ENCODE measurements at regions not wholly inside any gene's neighbourhood (a gene's known extent, or its start where the extent isn't known, plus 50 kb on each side); places are given as distances from the start of the nearest gene placed in this dataset.

- Histone ChIP-seq H3K4me3 (no peak overlapping the region), H3K9me2 (replicated peaks; ENCODE audit: insufficient read depth) (no peaks in the 10 kb centered on the region), H3K27me3 (no peaks in the 10 kb centered on the region), H3K36me3 (replicated peaks; ENCODE audit: insufficient read depth, low read depth) (no peaks in the 10 kb centered on the region), H2AFZ (no peak overlapping the region), H3K4me1 (ENCODE audit: insufficient read depth) (peaks cover 3% of the 10 kb centered on the region), H3K27ac (no peak overlapping the region), H3K9me3 (ENCODE audit: low read depth) (no peaks in the 10 kb centered on the region), H4K20me1 (ENCODE audit: insufficient read depth, poor library complexity, severe bottlenecking) (no peaks in the 10 kb centered on the region), H3K79me2 (no peaks in the 10 kb centered on the region), H3K4me2 (no peak overlapping the region)
- DNase-seq (ENCODE audit: low spot score): no peak
- TF ChIP-seq CTCF (IDR thresholded peaks at IDR 0.05; ENCODE audit: poor library complexity) (no peak), EZH2 (IDR thresholded peaks at IDR 0.05; ENCODE audit: borderline replicate concordance) (no peak), EZH2phosphoT487 (IDR thresholded peaks at IDR 0.05; ENCODE audit: low read depth, severe bottlenecking, unreplicated experiment) (no peak)
- 82% methylated on average over 3 of the region's 3 CpGs for WGBS (ENCODE audit: low lambda C conversion rate, missing lambda C conversion rate)
Measured at GRCh38 chr2:128543036-128543435, 224.4 kb upstream of the HS6ST1 start.

- H3K9me3 ChIP-seq (ENCODE audit: low read depth): no peaks in the 10 kb centered on the region
- 71% methylated on average over 10 of the region's 10 CpGs for WGBS (ENCODE audit: low lambda C conversion rate, missing lambda C conversion rate)
- DNase-seq (ENCODE audit: low spot score): no peak
- H3K36me3 ChIP-seq (replicated peaks; ENCODE audit: insufficient read depth, low read depth): no peaks in the 10 kb centered on the region
- no peaks in the 10 kb centered on the region for H3K79me2 ChIP-seq
- H4K20me1 ChIP-seq (ENCODE audit: insufficient read depth, poor library complexity, severe bottlenecking): no peaks in the 10 kb centered on the region
- TF ChIP-seq CTCF (IDR thresholded peaks at IDR 0.05; ENCODE audit: poor library complexity) (no peak), EZH2phosphoT487 (IDR thresholded peaks at IDR 0.05; ENCODE audit: low read depth, severe bottlenecking, unreplicated experiment) (no peak), EZH2 (IDR thresholded peaks at IDR 0.05; ENCODE audit: borderline replicate concordance) (no peak)
- no peak overlapping the region for H3K27ac ChIP-seq
- H3K4me3 ChIP-seq: no peak overlapping the region
- no peak overlapping the region for H3K4me2 ChIP-seq
- H3K9me2 ChIP-seq (replicated peaks; ENCODE audit: insufficient read depth): no peaks in the 10 kb centered on the region
- no peak overlapping the region for H2AFZ ChIP-seq
- H3K4me1 ChIP-seq (ENCODE audit: insufficient read depth): no peaks in the 10 kb centered on the region
- H3K27me3 ChIP-seq: no peaks in the 10 kb centered on the region
Measured at GRCh38 chr2:128543646-128544045, 225.0 kb upstream of the HS6ST1 start.

GRCh38 chr2:128544321-128545037 lies 225.8 kb upstream of the HS6ST1 start:
- Histone ChIP-seq H2AFZ (no peak overlapping the region), H3K9me2 (replicated peaks; ENCODE audit: insufficient read depth) (no peaks in the 10 kb centered on the region), H3K79me2 (no peaks in the 10 kb centered on the region), H3K27me3 (no peaks in the 10 kb centered on the region), H3K27ac (no peak overlapping the region), H3K9me3 (ENCODE audit: low read depth) (no peaks in the 10 kb centered on the region), H3K4me3 (no peak overlapping the region), H3K4me1 (ENCODE audit: insufficient read depth) (no peaks in the 10 kb centered on the region), H3K36me3 (replicated peaks; ENCODE audit: insufficient read depth, low read depth) (no peaks in the 10 kb centered on the region), H3K4me2 (no peak overlapping the region), H4K20me1 (ENCODE audit: insufficient read depth, poor library complexity, severe bottlenecking) (no peaks in the 10 kb centered on the region)
- DNase-seq (ENCODE audit: low spot score): no peak
- TF ChIP-seq EZH2phosphoT487 (IDR thresholded peaks at IDR 0.05; ENCODE audit: low read depth, severe bottlenecking, unreplicated experiment) (no peak), CTCF (IDR thresholded peaks at IDR 0.05; ENCODE audit: poor library complexity) (no peak), EZH2 (IDR thresholded peaks at IDR 0.05; ENCODE audit: borderline replicate concordance) (no peak)
- WGBS (ENCODE audit: low lambda C conversion rate, missing lambda C conversion rate): 81% methylated on average over 15 of the region's 16 CpGs
